Activated gamma-delta T cell treated with Interleukin-2 at 50 U/mL for 16 hours (primary cell): ENCODE measurements at regions not wholly inside any gene's neighbourhood (a gene's known extent, or its start where the extent isn't known, plus 50 kb on each side); places are given as distances from the start of the nearest gene placed in this dataset.
A peak's percentile ranks its signal among the peaks of the same experiment; 100 is the strongest.

Source experiments
- DNase-seq: peaks from one replicate; pipeline ENCODE4 v3.0.0-alpha.2; 2020

DNA sequence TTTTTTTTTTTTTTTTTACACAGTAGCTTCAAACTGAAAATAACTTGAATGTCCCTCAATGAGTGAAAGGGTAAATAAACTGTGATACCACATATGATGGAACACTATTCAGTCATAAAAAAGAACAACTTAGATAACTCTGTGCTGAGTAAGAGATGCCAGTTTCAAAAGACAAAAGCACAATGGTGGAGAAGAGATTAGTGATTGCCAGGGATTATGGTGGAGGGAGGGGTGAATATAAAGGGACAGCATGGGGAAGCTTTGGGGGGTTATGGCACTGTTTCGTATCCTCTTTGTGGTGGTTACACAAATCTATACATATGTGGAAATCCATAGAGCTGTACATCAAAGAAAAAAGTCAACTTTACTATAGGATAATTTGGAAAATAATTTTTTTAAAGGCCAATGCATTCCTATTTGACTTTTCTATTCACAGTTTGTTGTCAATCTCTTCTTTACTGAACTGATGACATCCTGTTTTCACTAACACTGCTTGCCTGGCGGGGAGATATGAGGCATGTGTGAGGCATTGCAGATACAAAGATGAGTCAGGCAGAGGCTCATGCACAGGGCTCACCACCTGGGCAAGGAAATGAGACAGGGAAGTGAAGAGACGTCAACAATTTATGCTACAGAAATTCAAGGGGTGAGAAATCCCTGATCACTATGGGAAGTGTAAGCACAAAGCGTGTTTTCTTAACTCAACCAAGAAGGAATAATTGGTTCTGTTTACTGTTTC is 302.7 kb downstream of the DUSP10 start:
- DNase-seq: peak; percentile 38

DNA sequence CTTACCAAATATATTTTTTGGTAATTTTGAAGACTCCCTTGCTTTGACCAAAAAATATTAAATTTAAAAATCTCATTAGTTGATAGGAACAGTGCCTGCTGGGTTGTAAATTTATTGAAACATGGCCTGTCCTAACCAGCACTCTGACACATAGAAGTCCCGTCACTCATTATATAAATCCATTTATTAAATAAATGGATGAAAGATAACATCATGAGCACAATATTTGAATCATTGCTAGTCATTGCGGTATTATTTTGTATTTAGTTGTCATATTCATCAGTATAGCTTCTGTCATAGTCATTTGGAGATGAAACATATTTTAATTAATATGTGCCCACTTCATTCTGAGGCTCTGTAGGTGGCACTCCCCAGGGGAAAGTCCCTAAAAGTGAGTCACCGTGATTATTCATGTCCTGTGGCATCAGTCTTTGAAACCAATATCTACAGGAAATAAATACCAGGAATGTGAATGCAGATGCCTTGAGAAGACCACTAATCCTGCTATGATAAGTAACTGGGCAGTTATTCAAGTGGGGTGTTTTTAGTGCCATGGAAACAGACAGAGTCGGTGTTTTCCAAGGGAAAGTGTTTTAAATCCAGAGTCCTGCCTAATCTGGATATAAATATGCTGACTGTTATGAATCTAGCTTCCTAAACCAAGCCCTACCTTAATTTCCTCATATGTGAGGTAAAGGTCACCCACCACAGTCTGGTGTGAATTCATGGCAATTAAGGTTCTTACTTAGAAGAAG is 302.0 kb downstream of the DUSP10 start:
- peak; percentile 11 for DNase-seq

GRCh38 chr1:221440658-221441057 is 301.2 kb downstream of the DUSP10 start:
- no peak for DNase-seq

DNA sequence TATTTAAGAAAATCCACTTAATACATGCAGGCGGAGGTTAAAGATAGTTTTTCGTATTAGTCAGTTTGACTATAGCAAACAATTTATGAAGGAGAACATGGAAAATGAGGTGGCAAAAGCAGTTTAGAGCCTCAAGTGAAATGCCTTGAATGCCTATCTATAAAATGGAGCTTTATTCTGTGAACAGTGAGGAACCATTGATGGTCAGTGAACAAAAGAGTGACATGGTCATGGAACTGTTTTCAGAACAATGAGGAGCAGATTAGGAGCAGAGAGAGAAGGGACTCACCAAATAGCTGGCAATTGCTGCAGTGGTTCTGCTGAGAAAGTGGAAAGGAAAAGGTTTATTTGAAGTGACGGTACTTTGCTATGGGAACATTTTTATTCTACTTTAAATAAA is 299.8 kb downstream of the DUSP10 start:
- no peak for DNase-seq

- no peak for DNase-seq
These were observed 297.5 kb downstream of the DUSP10 start for GRCh38 chr1:221444346-221444745.

- no peak for DNase-seq
These were observed 293.2 kb downstream of the DUSP10 start for GRCh38 chr1:221448585-221449175.

DNA sequence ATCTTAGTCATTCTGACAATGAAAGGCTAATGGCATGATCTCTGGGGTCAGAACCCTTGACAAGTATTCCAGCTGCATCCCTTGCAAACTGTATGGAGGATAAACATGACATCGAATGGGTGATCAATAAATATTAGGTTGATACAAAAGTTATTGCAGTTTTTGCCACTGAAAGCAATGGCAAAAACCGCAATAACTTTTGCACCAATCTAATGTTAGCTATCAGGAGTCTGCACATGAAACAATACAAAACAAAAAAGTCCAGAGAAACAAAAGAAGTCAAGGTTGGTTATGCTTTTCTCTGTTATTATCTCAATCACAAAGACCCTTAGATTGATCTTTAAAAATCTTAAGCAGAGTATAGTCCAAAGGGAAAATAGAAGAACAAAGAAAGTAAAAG is 292.7 kb downstream of the DUSP10 start:
- no peak for DNase-seq

DNA sequence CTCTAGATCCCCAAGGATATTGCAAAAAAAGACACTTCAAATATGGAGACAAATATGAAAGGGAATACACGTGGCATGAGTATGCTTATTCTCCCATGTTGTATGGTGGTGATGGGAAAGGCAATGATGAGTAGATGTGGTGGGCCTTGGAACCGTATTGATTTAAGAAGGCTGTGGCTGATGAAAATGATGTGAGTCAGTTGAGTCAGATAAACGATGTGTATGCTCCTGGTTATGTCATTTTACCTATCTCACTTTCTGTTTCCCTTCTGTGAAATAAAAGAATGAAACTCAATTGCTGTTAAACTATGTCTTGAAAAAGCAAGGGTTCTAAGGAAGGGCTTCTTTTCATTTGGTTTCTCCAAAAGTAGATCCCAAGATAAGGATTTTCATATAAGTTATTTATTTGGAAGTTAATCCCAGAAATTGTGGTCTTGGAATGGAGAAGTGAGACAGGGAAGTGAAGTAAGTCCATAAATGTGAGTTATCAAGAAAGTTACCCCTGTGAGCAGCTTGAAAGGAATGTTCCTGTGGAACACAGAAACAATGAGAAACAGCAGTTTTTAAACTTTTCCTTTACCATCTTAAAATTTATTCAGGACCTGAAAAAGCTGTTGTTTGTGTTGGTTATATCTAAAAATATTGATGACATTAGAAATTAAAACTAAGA is 292.0 kb downstream of the DUSP10 start:
- DNase-seq: no peak

GRCh38 chr1:221451741-221452140 is 290.1 kb downstream of the DUSP10 start:
- no peak for DNase-seq

- DNase-seq: no peak
These were observed 287.8 kb downstream of the DUSP10 start for GRCh38 chr1:221454096-221454495.

- no peak for DNase-seq
These were observed 285.0 kb downstream of the DUSP10 start for GRCh38 chr1:221456918-221457317.

GRCh38 chr1:221457685-221458446 is 284.0 kb downstream of the DUSP10 start:
- no peak for DNase-seq

DNA sequence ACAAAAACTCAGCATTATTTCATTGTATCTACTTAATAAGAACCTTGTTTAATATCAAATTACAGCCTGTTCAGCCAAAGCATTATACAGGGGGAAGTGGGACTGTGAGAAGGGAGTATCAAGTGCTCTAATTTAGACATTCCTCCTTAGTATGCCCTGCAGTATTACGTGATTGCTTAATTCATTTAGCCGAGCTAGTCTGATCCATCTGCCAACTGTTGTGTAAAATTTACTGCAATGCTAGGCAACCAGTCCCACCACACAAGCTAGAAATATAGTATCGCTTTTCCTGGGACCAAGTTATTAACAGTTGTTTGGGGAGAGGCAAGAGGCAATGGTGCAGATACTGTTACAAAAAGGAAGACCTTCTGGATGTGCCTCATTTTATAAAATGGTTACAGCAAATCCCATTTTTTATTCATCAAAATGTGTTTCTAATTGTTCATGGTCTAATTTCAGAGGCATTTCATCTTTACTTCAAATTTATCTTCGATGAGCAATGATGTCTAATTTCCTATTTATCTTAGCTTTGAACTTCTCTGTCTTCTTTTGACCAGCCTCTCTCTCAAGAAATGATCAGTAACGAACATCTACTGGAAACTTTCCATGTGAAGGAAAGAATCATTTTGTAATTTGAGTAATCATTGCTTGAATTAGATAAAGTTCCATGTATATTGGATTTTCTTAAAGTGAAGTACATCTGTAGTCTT is 283.3 kb downstream of the DUSP10 start:
- no peak for DNase-seq

DNA sequence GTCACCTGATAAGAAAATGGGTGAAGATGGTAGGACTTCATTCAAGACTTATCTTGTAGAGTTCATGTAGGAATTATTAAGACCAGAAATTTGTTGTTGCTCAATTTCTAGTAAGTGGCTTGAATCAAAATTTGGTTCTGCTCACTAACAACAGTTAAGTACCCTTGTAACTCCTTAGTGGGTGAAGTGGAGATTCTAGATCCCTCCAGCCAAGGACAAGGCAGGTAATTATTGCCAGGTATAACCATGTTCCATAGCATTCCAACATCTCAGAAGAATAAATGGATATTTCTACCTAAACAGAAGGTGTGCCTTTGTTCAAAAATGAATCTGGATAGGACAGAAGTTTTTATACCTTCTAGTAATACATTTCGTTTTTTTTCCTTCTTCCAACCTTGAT is 282.3 kb downstream of the DUSP10 start:
- DNase-seq: no peak

GRCh38 chr1:221462345-221462744 is 279.5 kb downstream of the DUSP10 start:
- no peak for DNase-seq

GRCh38 chr1:221468546-221468945 is 273.3 kb downstream of the DUSP10 start:
- no peak for DNase-seq

- no peak for DNase-seq
These were observed 272.4 kb downstream of the DUSP10 start for GRCh38 chr1:221469476-221469875.

DNA sequence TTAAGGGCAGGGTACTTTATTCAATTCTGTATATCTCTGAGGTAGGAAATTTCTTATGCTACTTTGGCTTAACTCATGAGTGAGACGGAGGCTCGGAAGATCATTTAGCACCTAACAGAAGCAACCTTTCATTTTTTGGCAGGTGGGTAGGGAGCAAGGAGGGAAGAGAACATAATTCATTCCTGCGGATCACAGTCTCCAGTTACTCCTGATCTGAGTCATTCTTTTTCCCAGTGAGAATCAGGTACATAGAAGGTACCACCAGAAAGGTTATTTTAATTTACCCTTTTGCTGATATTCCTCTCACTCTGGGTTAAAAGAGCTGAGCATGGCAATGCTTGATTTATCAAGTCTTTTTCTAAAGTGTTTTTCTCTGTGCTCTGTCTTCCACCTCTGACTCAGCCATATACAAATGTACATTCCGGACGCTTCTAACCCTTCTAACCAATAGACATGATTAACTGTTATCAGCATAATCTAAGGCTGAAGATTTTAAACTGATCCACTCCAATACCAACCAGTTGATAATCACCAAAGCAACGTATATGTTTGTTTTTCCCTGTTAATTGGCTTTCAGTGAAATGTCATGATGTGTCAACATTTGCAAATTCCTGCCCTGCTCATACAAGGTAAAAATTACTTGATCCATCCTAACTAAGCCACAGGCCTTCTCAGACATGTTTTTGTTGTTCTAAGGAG is 271.7 kb downstream of the DUSP10 start:
- DNase-seq: no peak

DNA sequence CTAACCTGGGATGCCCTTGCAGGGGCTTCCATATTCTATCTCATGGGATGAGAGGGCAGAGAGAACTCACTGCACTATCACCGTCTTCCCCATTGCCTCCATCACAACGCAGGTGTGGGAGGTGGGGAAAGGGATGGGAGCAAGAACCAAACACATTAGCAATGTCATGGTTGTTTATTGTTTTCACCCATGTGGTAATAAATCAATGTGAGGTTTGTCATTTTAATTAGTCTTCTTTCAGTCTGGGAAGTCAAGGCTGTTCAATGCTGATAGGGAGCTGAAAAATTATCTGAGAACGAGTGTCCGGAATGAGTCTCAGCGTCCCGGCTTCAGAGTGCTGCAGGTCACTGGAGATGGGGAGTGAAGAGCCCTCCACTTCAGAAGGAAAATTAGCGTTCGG is 268.5 kb downstream of the DUSP10 start:
- no peak for DNase-seq

DNA sequence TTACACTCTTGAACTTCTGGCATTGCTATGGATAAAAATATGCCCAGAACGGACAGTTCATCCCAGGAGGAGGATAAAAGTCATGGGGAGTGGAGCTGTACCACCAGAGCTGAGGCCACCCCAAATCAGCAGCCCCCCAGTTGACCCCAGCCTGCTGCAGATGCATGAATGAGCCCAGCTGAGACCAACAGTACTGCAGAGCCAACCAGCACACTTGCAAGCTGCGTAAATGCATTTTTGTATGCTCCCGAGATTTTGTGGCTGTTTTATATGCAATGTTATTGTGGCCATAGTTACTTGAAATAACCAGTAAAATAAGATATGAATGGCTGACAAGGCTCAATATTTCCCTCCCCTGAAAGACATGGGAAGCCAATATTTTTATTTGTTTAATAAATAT is 264.6 kb downstream of the DUSP10 start:
- DNase-seq: no peak
